ENCODE measurements at regions not wholly inside any gene's neighbourhood (a gene's known extent, or its start where the extent isn't known, plus 50 kb on each side); places are given as distances from the start of the nearest gene placed in this dataset.

GRCh38 chr7:132022188-132022587, 465.8 kb upstream of the PODXL start:
- no peak for TF ChIP-seq CTCF (IDR thresholded peaks at IDR 0.05)
- no peak for DNase-seq
- intact Hi-C loops (cut with DNase I) = no loop called here

GRCh38 chr7:132019703-132020102, 463.3 kb upstream of the PODXL start:
- Histone ChIP-seq H3K36me3 (no peaks in the 10 kb centered on the region), H3K4me3 (no peak overlapping the region), H3K27ac (no peak overlapping the region), H3K4me1 (no peaks in the 10 kb centered on the region), H3K9ac (ENCODE audit: low read depth in 2 of 2, low read length in 2 of 2) (no peak overlapping the region), H3K27me3 (no peaks in the 10 kb centered on the region), H3K9me3 (no peaks in the 10 kb centered on the region)
- DNase-seq = peak; percentile 42
- intact Hi-C loops (cut with DNase I) = no loop called here
- no peak for TF ChIP-seq CTCF (IDR thresholded peaks at IDR 0.05)

More at GRCh38 chr7:132022188-132022587, 465.8 kb upstream of the PODXL start:
- no peak overlapping the region for H3K27ac ChIP-seq
- no peaks in the 10 kb centered on the region for H3K27me3 ChIP-seq
- H3K9me3 ChIP-seq = no peaks in the 10 kb centered on the region
- no peak overlapping the region for H3K4me3 ChIP-seq
- H3K36me3 ChIP-seq = no peaks in the 10 kb centered on the region
- no peak overlapping the region for H3K9ac ChIP-seq (ENCODE audit: low read depth in 2 of 2, low read length in 2 of 2)
- H3K4me1 ChIP-seq = no peaks in the 10 kb centered on the region

GRCh38 chr7:132009778-132010177, 453.4 kb upstream of the PODXL start:
- DNase-seq = peak; percentile 52
- TF ChIP-seq CTCF (IDR thresholded peaks at IDR 0.05) = no peak
- H3K4me1 ChIP-seq = no peaks in the 10 kb centered on the region
- H3K4me3 ChIP-seq = no peak overlapping the region
- no peaks in the 10 kb centered on the region for H3K9me3 ChIP-seq
- H3K36me3 ChIP-seq = no peaks in the 10 kb centered on the region
- no peak overlapping the region for H3K9ac ChIP-seq (ENCODE audit: low read depth in 2 of 2, low read length in 2 of 2)
- no peak overlapping the region for H3K27ac ChIP-seq
- intact Hi-C loops (cut with DNase I) = no loop called here
- no peaks in the 10 kb centered on the region for H3K27me3 ChIP-seq

- Histone ChIP-seq H3K9ac (ENCODE audit: low read depth in 2 of 2, low read length in 2 of 2) (no peak overlapping the region), H3K4me3 (no peak overlapping the region), H3K9me3 (no peaks in the 10 kb centered on the region), H3K36me3 (no peaks in the 10 kb centered on the region), H3K27me3 (no peaks in the 10 kb centered on the region), H3K4me1 (no peaks in the 10 kb centered on the region), H3K27ac (no peak overlapping the region)
- intact Hi-C loops (cut with DNase I) = no loop called here
- no peak for TF ChIP-seq CTCF (IDR thresholded peaks at IDR 0.05)
- no peak for DNase-seq
Measured at GRCh38 chr7:132004529-132004928, 448.1 kb upstream of the PODXL start.

- no peak for DNase-seq
- Histone ChIP-seq H3K4me1 (no peaks in the 10 kb centered on the region), H3K27ac (no peak overlapping the region), H3K9me3 (no peaks in the 10 kb centered on the region), H3K27me3 (no peaks in the 10 kb centered on the region), H3K9ac (ENCODE audit: low read depth in 2 of 2, low read length in 2 of 2) (no peak overlapping the region), H3K4me3 (no peak overlapping the region), H3K36me3 (no peaks in the 10 kb centered on the region)
- intact Hi-C loops (cut with DNase I) = no loop called here
- TF ChIP-seq CTCF (IDR thresholded peaks at IDR 0.05) = no peak
Measured at GRCh38 chr7:132002343-132002968, 446.0 kb upstream of the PODXL start.
